Upper lobe of left lung (tissue), 4 donors: ENCODE measurements at regions not wholly inside any gene's neighbourhood (a gene's known extent, or its start where the extent isn't known, plus 50 kb on each side); places are given as distances from the start of the nearest gene placed in this dataset.

Experiments used
- CTCF ChIP-seq, 6 experiments: fragments of 450-650 bp in 4 of 6; fragments of 200-600 bp in 2 of 6; sonication (generic) in 2 of 6; IDR thresholded peaks; one replicate each; pipeline ENCODE4 v1.5.1; 2016 to 2019; ENCODE audit warnings: antibody characterized with exemption in 6 of 6
- EP300 ChIP-seq, 4 donors: sonication (generic); formaldehyde crosslinking; IDR thresholded peaks; one replicate each; pipeline ENCODE4 v1.5.1; 2017; ENCODE audit warnings: antibody characterized with exemption in 4 of 4, control low read depth in 2 of 4
- POLR2A ChIP-seq, 4 donors: fragments of 450-650 bp; IDR thresholded peaks; one replicate each; pipeline ENCODE4 v1.5.1; 2016 to 2017; ENCODE audit warnings: antibody characterized with exemption in 4 of 4, mild to moderate bottlenecking in 2 of 4
- POLR2AphosphoS5 ChIP-seq, 2 donors: sonication (generic); formaldehyde crosslinking; IDR thresholded peaks; one replicate each; pipeline ENCODE4 v1.5.1; 2017; ENCODE audit warnings: antibody characterized with exemption in 2 of 2

GRCh38 chr14:54251356-54251755 is 145.5 kb upstream of the CDKN3 start:
- no peak for TF ChIP-seq CTCF (IDR thresholded peaks at IDR 0.05)
- TF ChIP-seq POLR2AphosphoS5 (IDR thresholded peaks at IDR 0.05) = no peak
- TF ChIP-seq POLR2A (IDR thresholded peaks at IDR 0.05) = no peak
- TF ChIP-seq EP300 (IDR thresholded peaks at IDR 0.05) = no peak
